ENCODE measurements at regions not wholly inside any gene's neighbourhood (a gene's known extent, or its start where the extent isn't known, plus 50 kb on each side); places are given as distances from the start of the nearest gene placed in this dataset.

- H2AFZ ChIP-seq (ENCODE audit: low read length): no peak overlapping the region
- no peak overlapping the region for H3K4ac ChIP-seq (ENCODE audit: low read depth, low read length)
- no peak overlapping the region for H4K91ac ChIP-seq (ENCODE audit: insufficient read length, low read depth, low read length)
- TF ChIP-seq CTCF (conservative IDR thresholded peaks at IDR 0.05): no peak
- H4K5ac ChIP-seq (ENCODE audit: insufficient read length, low read depth, low read length): no peak overlapping the region
- H3K56ac ChIP-seq (ENCODE audit: insufficient read length, low read depth, low read length): no peak overlapping the region
- no peak overlapping the region for H3T11ph ChIP-seq (ENCODE audit: low read length)
- H3K27ac ChIP-seq (ENCODE audit: insufficient read length, low read depth, low read length): no peak overlapping the region
- no peaks in the 10 kb centered on the region for H3K79me2 ChIP-seq (ENCODE audit: insufficient read depth, low read length)
- H2BK12ac ChIP-seq (ENCODE audit: insufficient read length, low read depth, low read length): no peak overlapping the region
- H3K14ac ChIP-seq (ENCODE audit: insufficient read depth, low read length): no peak overlapping the region
- no peak overlapping the region for H3K4me2 ChIP-seq (ENCODE audit: insufficient read depth, insufficient read length, low read length)
- H2AK5ac ChIP-seq (ENCODE audit: insufficient read length, low read length): no peak overlapping the region
- no peaks in the 10 kb centered on the region; the same call in 1 of the 2 replicates for H3K4me1 ChIP-seq (ENCODE audit: insufficient read depth, low read length)
- H4K8ac ChIP-seq (replicated peaks; ENCODE audit: insufficient read length, low read depth, low read length): no peak overlapping the region
- Mint-ChIP-seq H3K9me3 (no peaks in the 10 kb centered on the region; a peak in 1 of 5 replicates), H3K4me3 (no peak overlapping the region), H3K27me3 (ENCODE audit: low read depth) (peaks cover 4% of the 10 kb centered on the region), H3K36me3 (ENCODE audit: insufficient read depth in 1 of 3, low read depth in 3 of 3) (no peaks in the 10 kb centered on the region), H3K27ac (no peak overlapping the region), H3K4me1 (peaks cover 0 to 8% of the 10 kb centered on the region in 2 experiments; a peak in 2 of 4 replicates)
- no peak overlapping the region for H2BK5ac ChIP-seq (ENCODE audit: insufficient read length, low read length)
- H3K23ac ChIP-seq (ENCODE audit: insufficient read length, low read depth, low read length): no peak overlapping the region
- no peak overlapping the region for H2BK15ac ChIP-seq (ENCODE audit: low read depth, low read length)
- H3K23me2 ChIP-seq (ENCODE audit: insufficient read length, low read depth, low read length, poor library complexity, severe bottlenecking): no peaks in the 10 kb centered on the region
- H3K9ac ChIP-seq (ENCODE audit: extremely low read depth, insufficient read length, low read length): no peak overlapping the region
- no peak overlapping the region for H3K18ac ChIP-seq (ENCODE audit: insufficient read length, low read depth, low read length)
- no peak overlapping the region for H2BK20ac ChIP-seq (ENCODE audit: low read depth, low read length, poor library complexity, severe bottlenecking)
- DNase-seq: no peak
- H3K79me1 ChIP-seq (ENCODE audit: insufficient read depth, low read depth, low read length, poor library complexity, severe bottlenecking): no peaks in the 10 kb centered on the region
- no peaks in the 10 kb centered on the region for H4K20me1 ChIP-seq (ENCODE audit: control insufficient read depth, insufficient read depth, insufficient read length)
- no CpG with 5 or more reads among the region's 8 CpGs for WGBS (ENCODE audit: extremely low coverage, insufficient read length, low lambda C conversion rate)
- H3K9me3 ChIP-seq (ENCODE audit: control insufficient read depth, low read depth, low read length): no peaks in the 10 kb centered on the region
- no peak overlapping the region for H2BK120ac ChIP-seq (ENCODE audit: low read depth, low read length, poor library complexity, severe bottlenecking)
- no peaks in the 10 kb centered on the region for H3K27me3 ChIP-seq (ENCODE audit: insufficient read depth, low read length)
Observed at GRCh38 chr10:130363899-130364445, 227.8 kb downstream of the GLRX3 start.

Measured in H9 (cell line).